D341Med (cell line): ENCODE measurements at regions not wholly inside any gene's neighbourhood (a gene's known extent, or its start where the extent isn't known, plus 50 kb on each side); places are given as distances from the start of the nearest gene placed in this dataset.

ENCODE experiments used
- DNase-seq: peaks from one replicate; pipeline ENCODE4 v3.0.0; 2012; ENCODE audit warnings: low spot score

DNA sequence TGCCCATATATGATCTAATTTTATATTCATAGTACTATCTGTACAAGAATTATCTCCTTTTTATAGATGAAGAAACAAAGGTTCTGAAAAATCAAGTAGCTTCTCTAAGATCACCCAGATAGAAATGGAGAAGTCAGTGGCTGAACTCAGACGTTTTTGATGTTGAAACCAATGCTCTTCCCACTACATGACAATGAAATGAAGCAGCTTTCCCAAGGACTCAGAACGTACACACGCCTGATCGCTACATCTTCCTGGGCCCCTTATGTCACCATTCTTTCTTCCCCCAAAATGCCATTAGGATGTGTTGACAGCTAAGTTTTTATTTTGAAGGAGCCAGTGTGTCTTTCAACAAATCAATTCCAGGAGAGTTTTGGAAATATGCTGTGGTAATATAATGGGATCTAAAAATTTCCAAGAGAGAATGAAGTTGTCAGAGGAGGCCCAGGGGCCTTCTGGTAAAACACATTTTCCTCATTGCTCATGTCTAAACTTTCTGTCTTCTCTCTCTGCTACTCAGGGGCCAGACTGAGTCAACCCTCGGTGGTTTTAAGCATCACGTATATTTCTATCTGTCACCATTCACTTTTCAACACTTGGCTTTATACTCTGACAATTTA lies 98.1 kb upstream of the COL21A1 start:
- no peak for DNase-seq

GRCh38 chr6:56343295-56343694 lies 95.9 kb upstream of the COL21A1 start:
- DNase-seq, result no peak

GRCh38 chr6:56339524-56339923 lies 92.1 kb upstream of the COL21A1 start:
- DNase-seq, result no peak

DNA sequence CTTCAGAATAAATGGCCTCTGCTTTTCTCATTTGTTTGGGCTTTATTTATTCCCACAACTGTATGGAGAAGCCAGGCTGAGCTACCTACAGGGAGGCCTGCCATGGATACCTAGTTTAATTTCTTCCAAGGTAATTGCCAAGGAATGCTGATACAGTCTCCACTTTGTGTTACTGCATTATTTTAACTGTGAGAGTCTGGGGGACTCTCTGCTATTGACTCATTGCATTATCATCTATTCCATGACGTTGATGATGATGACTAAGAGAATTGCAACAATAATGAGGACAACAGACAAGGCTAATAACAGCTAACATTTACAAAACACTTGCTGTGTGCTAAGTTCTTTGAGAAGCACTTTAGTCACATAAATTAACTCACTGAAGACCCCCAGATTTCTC lies 88.3 kb upstream of the COL21A1 start:
- no peak for DNase-seq

DNA sequence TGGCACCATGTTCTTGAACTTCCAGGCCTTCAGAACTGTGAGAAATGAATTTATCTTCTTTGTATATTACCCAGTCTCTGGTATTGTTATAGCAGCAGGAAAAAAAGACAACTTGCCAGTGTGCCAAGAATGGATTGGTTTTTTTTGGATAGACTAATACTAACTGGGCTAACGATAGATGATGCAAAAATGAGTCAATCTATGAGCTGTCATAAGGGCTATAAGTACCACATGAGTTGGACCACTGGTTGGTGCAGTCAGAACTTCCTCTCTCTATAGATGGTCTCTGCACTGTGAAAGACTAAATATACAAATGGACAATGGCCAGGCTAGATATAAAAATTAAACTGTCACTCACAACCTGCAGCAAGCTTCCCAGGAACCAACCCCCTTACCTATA lies 87.6 kb upstream of the COL21A1 start:
- DNase-seq, result no peak

DNA sequence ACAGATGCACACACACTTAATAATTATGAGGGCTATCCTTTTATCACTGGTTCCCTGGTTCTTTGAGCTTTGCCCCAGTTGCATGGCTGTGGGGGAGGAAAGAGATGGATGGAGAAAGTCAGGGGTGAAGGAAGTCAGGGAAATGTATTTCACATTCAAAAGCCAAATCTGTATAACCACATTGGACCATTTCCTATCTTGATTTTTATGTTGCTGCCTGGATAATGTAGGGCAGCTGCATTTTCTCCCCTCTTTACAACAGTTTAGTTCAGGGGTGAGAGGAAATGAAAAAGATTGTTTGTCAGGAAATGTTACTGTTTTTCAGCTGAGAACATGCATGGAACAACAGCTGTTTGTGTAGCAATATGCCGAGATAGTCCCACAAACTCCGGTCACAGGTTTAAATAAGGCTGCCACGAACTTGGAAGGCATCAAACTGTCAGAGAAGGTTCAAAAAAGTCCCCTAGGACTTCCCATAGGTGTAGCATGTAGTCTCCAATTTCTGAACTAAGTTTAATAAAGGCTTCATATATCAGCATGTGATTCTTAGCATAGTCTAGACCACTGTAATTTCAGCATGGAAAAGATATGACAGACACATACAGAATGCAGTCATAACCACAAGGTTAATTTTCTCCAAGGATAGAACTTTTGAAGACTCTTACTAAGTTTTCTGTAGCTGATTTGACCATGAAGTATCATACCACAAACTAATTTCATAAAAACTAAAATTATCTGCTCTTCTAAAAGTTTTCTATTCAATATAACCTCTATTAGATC lies 82.1 kb upstream of the COL21A1 start:
- no peak for DNase-seq

- DNase-seq, result no peak
Measured at GRCh38 chr6:56328728-56329090, 81.3 kb upstream of the COL21A1 start.

DNA sequence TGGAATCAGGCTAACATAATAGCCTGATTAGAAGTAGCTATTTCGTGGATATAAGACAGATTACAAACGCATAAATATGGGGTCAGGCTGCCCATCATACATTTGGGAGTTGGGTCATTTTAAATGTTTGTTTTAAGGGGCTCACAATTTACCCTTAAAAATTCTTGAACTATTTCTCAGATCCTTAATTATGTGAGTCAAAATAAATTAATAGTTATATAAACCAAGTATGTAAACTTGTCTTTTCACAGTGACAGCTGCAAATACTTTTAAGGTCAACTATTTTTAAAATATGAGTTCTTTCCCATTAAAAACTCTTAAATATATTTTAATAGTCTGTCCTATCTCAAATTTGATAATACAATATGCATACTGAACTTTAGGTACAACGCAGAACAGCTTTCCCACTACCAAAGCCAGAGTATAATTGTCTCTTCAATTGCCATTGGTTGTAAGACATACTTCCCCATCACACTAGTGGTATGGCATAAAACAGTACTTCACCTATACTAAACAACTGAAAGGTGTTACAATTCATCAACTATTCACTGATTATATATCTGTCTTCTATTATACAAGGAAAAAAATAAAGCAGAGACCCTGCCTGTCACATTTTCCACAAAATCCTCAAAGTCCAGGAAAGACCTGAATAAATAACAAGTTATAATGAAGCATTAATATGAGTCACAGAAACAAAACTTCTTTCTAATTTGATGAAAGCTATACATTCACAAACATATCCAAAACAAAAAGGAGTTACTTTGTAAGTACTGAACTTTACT lies 80.8 kb upstream of the COL21A1 start:
- no peak for DNase-seq

GRCh38 chr6:56324396-56324795 lies 77.0 kb upstream of the COL21A1 start:
- no peak for DNase-seq

GRCh38 chr6:56318851-56319250 lies 71.5 kb upstream of the COL21A1 start:
- no peak for DNase-seq

GRCh38 chr6:56314683-56315523 lies 67.5 kb upstream of the COL21A1 start:
- peak; percentile 59 for DNase-seq

GRCh38 chr6:56311533-56312448 lies 64.4 kb upstream of the COL21A1 start:
- DNase-seq, result no peak

GRCh38 chr6:56311061-56311460 lies 63.7 kb upstream of the COL21A1 start:
- DNase-seq, result no peak

- no peak for DNase-seq
Measured at GRCh38 chr6:56310241-56310640, 62.9 kb upstream of the COL21A1 start.

GRCh38 chr6:56299916-56300315 lies 52.5 kb upstream of the COL21A1 start:
- DNase-seq, result no peak

DNA sequence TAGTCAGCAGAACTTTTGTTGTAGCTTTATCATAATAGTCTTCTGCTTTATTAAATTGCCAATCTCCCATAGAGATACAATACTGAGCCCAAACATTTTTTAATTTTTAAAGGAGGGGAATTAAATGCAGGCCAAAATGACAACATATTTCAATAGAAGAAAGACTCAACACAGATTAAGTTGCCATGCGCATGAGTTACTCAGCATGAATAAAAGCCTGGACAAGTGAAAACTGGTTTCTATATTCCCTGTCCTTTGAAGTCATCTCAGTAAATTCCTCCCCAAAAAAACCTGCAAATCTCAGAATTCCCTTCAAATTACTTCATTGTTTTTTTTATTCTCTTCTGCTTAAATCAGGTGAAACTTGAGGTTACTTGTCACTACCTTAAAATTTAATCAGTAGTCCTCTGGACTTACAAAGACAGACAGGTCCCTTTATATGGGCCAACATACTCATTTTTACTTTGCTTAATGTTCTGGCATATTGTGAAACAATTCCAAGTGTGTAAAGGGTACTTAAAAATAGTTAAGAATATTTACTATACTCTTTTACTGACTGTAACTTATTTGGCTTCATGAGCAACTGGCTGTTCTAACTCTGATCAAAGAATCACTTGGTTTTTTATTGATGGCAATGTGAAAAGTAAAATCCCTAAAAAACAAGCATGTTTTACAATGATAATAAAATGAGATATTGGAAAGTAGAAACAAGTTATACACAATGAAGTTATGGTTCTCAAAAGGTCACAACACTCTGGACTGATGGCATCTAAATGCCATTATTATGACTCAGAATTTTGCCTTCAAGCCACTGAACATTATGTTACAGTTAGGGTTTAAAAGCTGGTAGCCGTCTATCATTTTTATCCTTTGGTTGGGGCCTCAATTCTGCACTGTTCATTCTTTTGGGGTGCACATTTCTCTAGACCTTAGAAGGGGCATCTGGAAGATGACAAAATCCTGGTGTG lies 49.9 kb upstream of the COL21A1 start:
- no peak for DNase-seq
